ENCODE measurements at regions not wholly inside any gene's neighbourhood (a gene's known extent, or its start where the extent isn't known, plus 50 kb on each side); places are given as distances from the start of the nearest gene placed in this dataset.

GRCh38 chr16:6427621-6428020 is 905.0 kb upstream of the RBFOX1 start:
- FAIRE-seq, result no peak
- no peak for TF ChIP-seq POLR2A (IDR thresholded peaks at IDR 0.05; ENCODE audit: low read depth, low read length)
- DNase-seq (ENCODE audit: insufficient read length, low spot score), result no peak

DNA sequence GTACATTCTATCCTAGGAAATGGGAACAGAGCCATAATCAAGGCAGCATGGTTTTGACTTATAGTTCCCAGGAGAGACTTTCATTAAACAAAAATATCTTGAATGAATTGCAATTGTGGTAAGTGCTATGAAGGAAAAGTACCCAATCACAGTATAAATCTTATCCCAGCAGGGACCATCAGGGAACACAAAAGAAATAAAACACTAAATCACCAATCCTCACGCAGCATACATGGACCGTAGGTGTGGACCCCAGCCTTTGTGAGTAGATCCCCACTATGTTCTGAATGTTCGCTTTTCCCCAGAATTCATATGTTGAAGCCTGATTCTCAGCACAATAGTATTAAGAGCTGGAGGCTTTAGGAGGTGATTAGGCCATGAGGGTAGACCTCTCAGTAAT is 925.0 kb upstream of the RBFOX1 start:
- DNase-seq (ENCODE audit: insufficient read length, low spot score), result no peak
- TF ChIP-seq POLR2A (IDR thresholded peaks at IDR 0.05; ENCODE audit: low read depth, low read length), result no peak
- no peak for FAIRE-seq

DNA sequence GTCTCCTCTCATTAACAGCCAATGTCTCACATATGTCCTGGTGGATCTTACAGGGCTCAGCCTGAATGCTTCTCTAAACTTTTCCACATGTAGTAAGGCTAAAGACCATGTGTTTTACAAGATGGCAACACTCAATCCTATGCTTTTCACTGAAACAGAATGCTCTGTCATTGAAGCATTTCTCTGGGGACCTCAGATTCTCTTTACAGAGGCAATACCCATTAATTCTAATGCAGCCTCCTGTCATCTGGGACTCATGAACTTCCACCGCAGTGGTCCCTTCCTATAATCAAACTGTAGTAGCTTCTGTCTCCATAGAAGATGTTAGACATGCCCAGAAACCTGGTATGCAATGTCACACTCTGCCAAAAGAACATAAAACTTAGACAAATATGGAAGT is 926.6 kb upstream of the RBFOX1 start:
- TF ChIP-seq POLR2A (IDR thresholded peaks at IDR 0.05; ENCODE audit: low read depth, low read length), result no peak
- FAIRE-seq (no peak), DNase-seq (ENCODE audit: insufficient read length, low spot score) (no peak)

DNA sequence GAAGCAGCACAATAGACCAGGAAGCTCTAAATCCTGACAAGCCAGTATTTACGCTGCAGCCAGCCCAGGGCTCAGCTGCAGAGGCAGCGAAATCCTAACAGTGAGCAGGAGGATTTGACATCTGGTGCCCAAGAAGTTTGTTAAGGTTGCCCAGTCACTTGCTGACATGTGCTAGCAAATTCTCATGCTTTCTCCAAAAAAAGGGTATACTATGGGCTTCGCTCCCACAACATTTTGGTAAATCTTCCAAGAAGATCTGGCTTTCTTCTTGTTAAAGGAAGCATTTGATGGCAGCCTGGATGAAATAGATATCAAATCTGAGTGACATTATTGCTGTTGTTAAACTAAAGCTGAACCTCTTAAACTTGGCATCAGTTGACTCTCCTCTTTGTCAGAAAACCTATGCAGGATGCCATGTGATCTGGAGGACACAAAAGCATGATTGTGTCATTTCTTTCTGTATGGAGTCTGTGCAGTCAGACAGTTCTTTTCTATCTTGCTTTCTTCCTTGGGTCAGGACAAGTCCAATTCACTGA is 949.7 kb upstream of the RBFOX1 start:
- FAIRE-seq (no peak), DNase-seq (ENCODE audit: insufficient read length, low spot score) (no peak)
- TF ChIP-seq POLR2A (IDR thresholded peaks at IDR 0.05; ENCODE audit: low read depth, low read length), result no peak

GRCh38 chr16:6381896-6382295 is 950.7 kb upstream of the RBFOX1 start:
- DNase-seq (ENCODE audit: insufficient read length, low spot score) (no peak), FAIRE-seq (no peak)
- TF ChIP-seq POLR2A (IDR thresholded peaks at IDR 0.05; ENCODE audit: low read depth, low read length), result no peak

- TF ChIP-seq POLR2A (IDR thresholded peaks at IDR 0.05; ENCODE audit: low read depth, low read length), result no peak
These were observed 954.7 kb upstream of the RBFOX1 start for GRCh38 chr16:6377956-6378355.

GRCh38 chr16:6375465-6376075 is 957.1 kb upstream of the RBFOX1 start:
- no peak for DNase-seq (ENCODE audit: insufficient read length, low spot score)
- no peak for TF ChIP-seq POLR2A (IDR thresholded peaks at IDR 0.05; ENCODE audit: low read depth, low read length)
- no peak for FAIRE-seq

More at GRCh38 chr16:6377956-6378355, 954.7 kb upstream of the RBFOX1 start:
- FAIRE-seq, result no peak
- DNase-seq (ENCODE audit: insufficient read length, low spot score), result no peak

- FAIRE-seq (no peak), DNase-seq (ENCODE audit: insufficient read length, low spot score) (no peak)
- no peak for TF ChIP-seq POLR2A (IDR thresholded peaks at IDR 0.05; ENCODE audit: low read depth, low read length)
These were observed 957.8 kb upstream of the RBFOX1 start for GRCh38 chr16:6374821-6375220.

- no peak for TF ChIP-seq POLR2A (IDR thresholded peaks at IDR 0.05; ENCODE audit: low read depth, low read length)
- FAIRE-seq (no peak), DNase-seq (ENCODE audit: insufficient read length, low spot score) (no peak)
These were observed 967.8 kb upstream of the RBFOX1 start for GRCh38 chr16:6364846-6365245.

DNA sequence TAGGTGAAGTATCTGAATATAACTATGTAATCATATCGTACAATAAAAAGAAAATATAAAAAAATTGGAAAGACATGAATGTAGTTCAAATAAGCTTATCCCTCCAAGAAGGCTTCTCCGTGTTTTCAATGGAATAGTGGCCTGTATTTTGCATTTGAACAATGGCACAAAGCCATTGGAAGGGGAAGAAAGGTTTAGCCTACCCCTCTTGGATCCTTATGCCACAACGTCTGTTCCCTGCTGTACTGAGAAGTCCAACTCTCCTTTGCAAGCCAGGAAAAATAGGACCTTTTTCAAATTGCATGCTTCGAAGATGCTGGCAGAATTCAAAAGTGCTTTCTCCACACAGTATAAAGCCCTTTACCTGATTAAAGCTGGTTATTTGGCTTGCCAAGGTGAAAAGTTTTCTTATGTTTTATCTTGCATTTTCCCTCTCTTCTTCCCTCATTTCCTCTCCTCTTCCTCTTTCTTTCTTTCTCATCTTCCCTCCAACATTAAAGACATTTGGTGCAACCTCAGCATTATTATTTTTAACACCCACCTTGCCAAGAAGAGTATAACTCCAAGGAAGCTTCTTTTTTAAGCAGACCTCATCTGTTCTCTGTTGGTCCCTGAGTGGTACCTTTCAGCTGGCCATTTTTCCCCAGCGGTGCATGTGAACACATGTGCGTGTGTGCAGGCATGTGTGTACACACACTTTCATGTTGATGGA is 968.6 kb upstream of the RBFOX1 start:
- DNase-seq (ENCODE audit: insufficient read length, low spot score) (no peak), FAIRE-seq (no peak)
- TF ChIP-seq POLR2A (IDR thresholded peaks at IDR 0.05; ENCODE audit: low read depth, low read length), result no peak

GRCh38 chr16:6363396-6363795 is 969.2 kb upstream of the RBFOX1 start:
- FAIRE-seq, result no peak
- no peak for DNase-seq (ENCODE audit: insufficient read length, low spot score)
- TF ChIP-seq POLR2A (IDR thresholded peaks at IDR 0.05; ENCODE audit: low read depth, low read length), result no peak

DNA sequence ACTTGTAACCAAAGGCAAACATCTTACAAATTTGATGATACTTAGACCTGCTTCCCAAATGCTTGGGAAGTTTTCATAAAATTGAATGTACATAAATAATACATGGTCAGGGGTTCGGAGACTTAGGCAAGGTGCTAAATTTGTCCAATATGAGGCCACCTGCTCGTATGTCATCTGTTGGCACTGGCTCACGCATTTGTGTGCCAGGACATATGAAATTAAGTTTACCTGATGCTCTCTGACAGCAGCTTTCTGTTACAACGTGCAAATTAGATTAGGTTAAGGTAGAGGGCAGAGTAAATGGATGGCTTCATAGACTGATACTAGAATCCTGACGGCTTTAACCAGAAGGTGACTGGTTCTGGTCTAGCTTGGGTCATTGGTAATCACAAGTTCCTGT is 970.3 kb upstream of the RBFOX1 start:
- DNase-seq (ENCODE audit: insufficient read length, low spot score) (no peak), FAIRE-seq (no peak)
- no peak for TF ChIP-seq POLR2A (IDR thresholded peaks at IDR 0.05; ENCODE audit: low read depth, low read length)

- no peak for TF ChIP-seq POLR2A (IDR thresholded peaks at IDR 0.05; ENCODE audit: low read depth, low read length)
- FAIRE-seq (no peak), DNase-seq (ENCODE audit: insufficient read length, low spot score) (no peak)
These were observed 972.0 kb upstream of the RBFOX1 start for GRCh38 chr16:6360641-6361040.

DNA sequence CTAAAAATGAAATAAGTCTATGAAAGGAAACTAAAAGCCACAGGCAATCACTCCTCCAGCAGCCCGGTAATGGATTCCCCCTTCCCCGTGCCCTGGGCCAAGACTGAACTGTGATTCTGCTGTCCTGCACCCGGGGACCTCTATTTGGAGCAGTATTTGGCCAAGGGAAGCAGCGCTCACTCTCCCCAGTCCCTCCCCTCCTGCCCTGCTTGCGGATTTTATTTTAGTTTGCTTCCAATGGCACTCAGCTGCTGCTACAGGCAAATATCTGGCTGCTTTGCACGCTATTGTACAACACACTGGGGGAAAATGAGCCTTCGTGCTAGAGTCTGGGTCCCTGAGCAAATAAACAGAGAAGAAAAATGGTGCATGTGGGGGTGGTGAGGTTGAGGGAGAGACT is 975.7 kb upstream of the RBFOX1 start:
- DNase-seq (ENCODE audit: insufficient read length, low spot score) (no peak), FAIRE-seq (no peak)
- TF ChIP-seq POLR2A (IDR thresholded peaks at IDR 0.05; ENCODE audit: low read depth, low read length), result no peak

- FAIRE-seq (no peak), DNase-seq (ENCODE audit: insufficient read length, low spot score) (no peak)
- no peak for TF ChIP-seq POLR2A (IDR thresholded peaks at IDR 0.05; ENCODE audit: low read depth, low read length)
These were observed 982.9 kb upstream of the RBFOX1 start for GRCh38 chr16:6349725-6350124.

Measured in H54 (cell line).